ENCODE measurements at regions not wholly inside any gene's neighbourhood (a gene's known extent, or its start where the extent isn't known, plus 50 kb on each side); places are given as distances from the start of the nearest gene placed in this dataset.

- TF ChIP-seq CTCF (IDR thresholded peaks at IDR 0.05; ENCODE audit: low read depth, low read length) (no peak), EZH2phosphoT487 (IDR thresholded peaks at IDR 0.05; ENCODE audit: low read depth) (no peak)
Measured at GRCh38 chr10:83195021-83195420, 944.3 kb upstream of the GHITM start.
